Neutrophil (primary cell): ENCODE measurements at regions not wholly inside any gene's neighbourhood (a gene's known extent, or its start where the extent isn't known, plus 50 kb on each side); places are given as distances from the start of the nearest gene placed in this dataset.

Experiments used
- H3K27ac ChIP-seq: fragments of 200-600 bp; sonication (generic); 2 replicates; pipeline ENCODE4 v1.5.1; 2016; ENCODE audit warnings: mild to moderate bottlenecking, moderate library complexity
- H3K27me3 ChIP-seq: fragments of 200-600 bp; sonication (generic); 2 replicates; pipeline ENCODE4 v1.6.0; 2016; ENCODE audit warnings: mild to moderate bottlenecking
- H3K36me3 ChIP-seq: fragments of 200-600 bp; sonication (generic); 2 replicates; pipeline ENCODE4 v1.5.1; 2017
- H3K4me1 ChIP-seq, 2 experiments: fragments of 200-600 bp in 1 of 2; sonication (generic) in 1 of 2; 1 replicate in 1 of 2; 2 replicates in 1 of 2; pipeline versions ENCODE4 v1.5.1 to v1.6.1; 2013 to 2016; ENCODE audit warnings: low read depth in 1 of 2, low read length in 1 of 2, mild to moderate bottlenecking in 1 of 2, moderate library complexity in 1 of 2; ENCODE audit not compliant: control insufficient read depth in 1 of 2, insufficient read depth in 1 of 2
- H3K4me3 ChIP-seq, 2 experiments: fragments of 200-600 bp in 1 of 2; sonication (generic) in 1 of 2; 1 replicate in 1 of 2; 2 replicates in 1 of 2; pipeline ENCODE4 v1.5.1; 2013 to 2016; ENCODE audit warnings: low read depth in 1 of 2, low read length in 1 of 2, mild to moderate bottlenecking in 1 of 2, moderate library complexity in 1 of 2
- H3K9me3 ChIP-seq: fragments of 200-600 bp; sonication (generic); 2 replicates; pipeline ENCODE4 v1.5.1; 2016
- CTCF ChIP-seq: fragments of 200-600 bp; sonication (generic); IDR thresholded peaks from 2 replicates; pipeline ENCODE4 v1.5.1; 2016; ENCODE audit warnings: antibody characterized with exemption

GRCh38 chr11:121829159-121829643 lies 286.8 kb downstream of the BLID start:
- Histone ChIP-seq H3K4me3 (no peak overlapping the region), H3K36me3 (no peaks in the 10 kb centered on the region), H3K4me1 (no peaks in the 10 kb centered on the region), H3K27ac (no peak overlapping the region), H3K9me3 (no peaks in the 10 kb centered on the region), H3K27me3 (no peaks in the 10 kb centered on the region)
- TF ChIP-seq CTCF, result no peak

GRCh38 chr11:121814962-121815361 lies 301.1 kb downstream of the BLID start:
- Histone ChIP-seq H3K4me1 (no peaks in the 10 kb centered on the region), H3K36me3 (no peaks in the 10 kb centered on the region), H3K27me3 (no peaks in the 10 kb centered on the region), H3K9me3 (no peaks in the 10 kb centered on the region), H3K4me3 (no peak overlapping the region), H3K27ac (no peak overlapping the region)
- TF ChIP-seq CTCF, result no peak

GRCh38 chr11:121814296-121814695 lies 301.7 kb downstream of the BLID start:
- Histone ChIP-seq H3K36me3 (no peaks in the 10 kb centered on the region), H3K27me3 (no peaks in the 10 kb centered on the region), H3K9me3 (no peaks in the 10 kb centered on the region), H3K4me3 (no peak overlapping the region), H3K4me1 (no peaks in the 10 kb centered on the region), H3K27ac (no peak overlapping the region)
- no peak for TF ChIP-seq CTCF

- H3K4me3 ChIP-seq, result no peak overlapping the region
Measured at GRCh38 chr11:121810291-121810690, 305.7 kb downstream of the BLID start.

GRCh38 chr11:121808096-121808495 lies 307.9 kb downstream of the BLID start:
- Histone ChIP-seq H3K4me3 (no peak overlapping the region), H3K4me1 (no peaks in the 10 kb centered on the region)
- no peak for TF ChIP-seq CTCF

More at GRCh38 chr11:121810291-121810690, 305.7 kb downstream of the BLID start:
- H3K4me1 ChIP-seq, result no peaks in the 10 kb centered on the region
- no peaks in the 10 kb centered on the region for H3K27me3 ChIP-seq
- no peak overlapping the region for H3K27ac ChIP-seq
- no peaks in the 10 kb centered on the region for H3K36me3 ChIP-seq
- no peak for TF ChIP-seq CTCF
- H3K9me3 ChIP-seq, result no peaks in the 10 kb centered on the region

GRCh38 chr11:121807051-121807450 lies 309.0 kb downstream of the BLID start:
- Histone ChIP-seq H3K4me1 (no peaks in the 10 kb centered on the region), H3K27ac (no peak overlapping the region), H3K9me3 (no peaks in the 10 kb centered on the region), H3K27me3 (no peaks in the 10 kb centered on the region), H3K36me3 (no peaks in the 10 kb centered on the region), H3K4me3 (no peak overlapping the region)
- no peak for TF ChIP-seq CTCF

More at GRCh38 chr11:121808096-121808495, 307.9 kb downstream of the BLID start:
- Histone ChIP-seq H3K9me3 (no peaks in the 10 kb centered on the region), H3K27me3 (no peaks in the 10 kb centered on the region), H3K36me3 (no peaks in the 10 kb centered on the region), H3K27ac (no peak overlapping the region)
